GM12874 (cell line): ENCODE measurements at regions not wholly inside any gene's neighbourhood (a gene's known extent, or its start where the extent isn't known, plus 50 kb on each side); places are given as distances from the start of the nearest gene placed in this dataset.

Experiments used
- TF ChIP-seq, protein P1 (sequence below): IDR thresholded peaks from 2 replicates; pipeline ENCODE4 v1.5.1; 2011; ENCODE audit warnings: low read depth, mild to moderate bottlenecking, control low read depth, low read length, moderate library complexity; ENCODE audit not compliant: insufficient read depth

DNA sequence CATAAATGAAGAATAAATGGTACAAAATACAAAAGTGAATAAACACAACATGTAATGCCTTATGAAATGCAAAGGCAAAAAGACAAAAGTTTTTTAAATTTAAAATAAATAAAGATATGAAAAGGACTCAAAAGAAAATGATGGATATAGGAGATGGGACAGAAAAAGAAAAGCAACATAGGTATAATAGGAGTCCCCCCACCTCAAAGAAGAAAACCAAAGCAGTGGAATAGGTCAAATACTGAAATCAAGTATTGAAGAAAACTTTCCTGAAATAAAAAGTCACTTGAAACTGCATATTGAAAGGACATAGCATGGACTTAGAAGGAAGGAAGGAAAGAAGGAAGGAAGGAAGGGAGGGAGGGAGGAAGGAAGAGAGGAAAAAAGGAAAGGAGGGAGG, 110.0 kb upstream of the FAM204A start:
- TF ChIP-seq, protein P1, sequence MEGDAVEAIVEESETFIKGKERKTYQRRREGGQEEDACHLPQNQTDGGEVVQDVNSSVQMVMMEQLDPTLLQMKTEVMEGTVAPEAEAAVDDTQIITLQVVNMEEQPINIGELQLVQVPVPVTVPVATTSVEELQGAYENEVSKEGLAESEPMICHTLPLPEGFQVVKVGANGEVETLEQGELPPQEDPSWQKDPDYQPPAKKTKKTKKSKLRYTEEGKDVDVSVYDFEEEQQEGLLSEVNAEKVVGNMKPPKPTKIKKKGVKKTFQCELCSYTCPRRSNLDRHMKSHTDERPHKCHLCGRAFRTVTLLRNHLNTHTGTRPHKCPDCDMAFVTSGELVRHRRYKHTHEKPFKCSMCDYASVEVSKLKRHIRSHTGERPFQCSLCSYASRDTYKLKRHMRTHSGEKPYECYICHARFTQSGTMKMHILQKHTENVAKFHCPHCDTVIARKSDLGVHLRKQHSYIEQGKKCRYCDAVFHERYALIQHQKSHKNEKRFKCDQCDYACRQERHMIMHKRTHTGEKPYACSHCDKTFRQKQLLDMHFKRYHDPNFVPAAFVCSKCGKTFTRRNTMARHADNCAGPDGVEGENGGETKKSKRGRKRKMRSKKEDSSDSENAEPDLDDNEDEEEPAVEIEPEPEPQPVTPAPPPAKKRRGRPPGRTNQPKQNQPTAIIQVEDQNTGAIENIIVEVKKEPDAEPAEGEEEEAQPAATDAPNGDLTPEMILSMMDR: no peak

DNA sequence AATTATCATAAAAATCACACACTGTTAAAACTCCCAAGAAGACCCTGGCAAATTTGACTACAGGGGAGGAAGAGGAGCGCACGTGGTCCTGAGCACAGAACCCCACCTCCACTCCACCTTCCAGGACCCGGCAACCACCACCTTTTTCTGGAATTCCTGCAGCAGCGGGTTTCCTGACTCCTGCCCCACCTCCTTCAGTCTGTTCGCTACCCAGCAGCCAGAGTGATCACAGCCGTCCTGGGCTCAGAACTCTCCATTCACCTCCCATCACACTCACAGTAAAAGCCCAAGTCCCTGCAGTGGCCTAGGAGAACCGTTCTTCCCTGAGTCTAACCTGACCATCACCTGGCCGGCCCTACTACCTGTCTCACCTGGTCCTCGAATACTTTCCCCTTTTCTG, 107.4 kb upstream of the FAM204A start:
- TF ChIP-seq, protein P1: no peak

DNA sequence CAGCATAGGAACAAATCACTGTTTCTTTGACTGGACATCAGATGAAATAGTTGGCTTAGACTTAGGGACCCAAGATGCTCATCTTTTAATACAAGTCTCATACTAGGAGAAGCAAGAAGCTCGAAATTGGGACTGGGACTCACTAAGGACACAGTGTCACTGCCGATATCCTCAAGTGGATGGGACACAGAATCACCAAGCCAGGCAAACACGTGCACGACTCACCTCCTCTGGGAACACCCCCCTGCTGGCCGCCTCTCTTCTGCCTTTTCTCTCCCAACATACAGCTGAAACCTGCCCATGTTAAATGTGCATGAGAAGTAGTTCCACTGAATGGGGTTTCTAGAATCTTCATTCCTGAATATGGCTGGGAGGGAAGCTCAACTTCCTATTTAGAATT, 106.6 kb upstream of the FAM204A start:
- TF ChIP-seq, protein P1: no peak

DNA sequence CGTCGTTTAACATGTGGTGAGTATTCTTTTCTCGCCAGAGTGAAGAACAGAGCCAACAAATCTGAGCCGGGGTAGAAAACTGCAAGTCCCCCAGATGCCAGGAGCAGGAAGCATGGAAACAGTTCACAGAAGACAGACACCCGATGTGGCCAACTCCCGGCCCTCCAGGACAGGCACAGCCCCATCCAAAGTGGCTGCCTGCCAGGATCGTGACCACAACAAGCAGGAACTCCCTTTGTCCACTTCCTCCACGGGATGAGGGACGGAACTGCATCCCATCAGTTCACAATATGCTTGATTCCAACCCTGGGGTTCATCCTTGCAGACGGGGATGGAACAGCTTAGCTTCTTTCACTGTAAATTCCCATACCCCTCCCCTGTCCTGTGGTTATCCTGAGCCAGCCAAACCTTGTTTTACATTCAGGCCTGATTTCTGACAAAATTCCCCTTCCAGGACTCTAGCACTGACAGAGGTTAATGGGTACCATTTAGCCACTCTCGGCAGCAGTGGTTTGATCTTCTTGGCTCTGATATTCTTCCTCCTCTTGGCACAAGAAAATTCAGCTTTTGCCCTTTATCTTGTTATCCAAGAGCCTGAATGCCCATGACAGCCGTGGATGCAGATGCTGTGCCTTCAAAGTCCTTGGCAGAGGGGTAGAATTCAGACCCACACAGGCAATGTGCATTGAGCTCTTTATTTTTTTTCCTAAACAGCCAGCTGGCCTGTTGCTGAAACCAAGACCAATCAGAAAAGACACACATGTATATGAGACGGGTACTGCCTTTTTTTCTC, 105.5 kb upstream of the FAM204A start:
- TF ChIP-seq, protein P1: no peak

DNA sequence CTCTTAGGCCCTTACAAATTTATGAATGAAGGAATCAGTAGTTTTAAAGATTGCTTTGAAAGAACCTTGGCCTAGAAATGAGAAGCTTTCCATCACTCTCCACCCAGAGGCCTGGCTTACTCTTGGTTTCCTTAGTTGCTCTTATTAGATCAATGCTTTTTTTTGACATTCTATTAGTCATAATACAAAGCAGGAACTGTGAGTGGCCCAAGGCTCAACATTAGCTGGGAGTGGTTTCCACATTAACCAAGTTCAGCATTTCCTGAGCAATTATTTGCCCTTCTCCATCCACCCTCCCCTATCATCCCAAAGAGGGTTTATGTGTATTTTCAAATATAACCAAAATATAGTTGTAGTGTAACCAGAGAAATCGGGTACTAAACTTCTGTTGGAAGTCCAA, 103.4 kb upstream of the FAM204A start:
- TF ChIP-seq, protein P1: no peak

DNA sequence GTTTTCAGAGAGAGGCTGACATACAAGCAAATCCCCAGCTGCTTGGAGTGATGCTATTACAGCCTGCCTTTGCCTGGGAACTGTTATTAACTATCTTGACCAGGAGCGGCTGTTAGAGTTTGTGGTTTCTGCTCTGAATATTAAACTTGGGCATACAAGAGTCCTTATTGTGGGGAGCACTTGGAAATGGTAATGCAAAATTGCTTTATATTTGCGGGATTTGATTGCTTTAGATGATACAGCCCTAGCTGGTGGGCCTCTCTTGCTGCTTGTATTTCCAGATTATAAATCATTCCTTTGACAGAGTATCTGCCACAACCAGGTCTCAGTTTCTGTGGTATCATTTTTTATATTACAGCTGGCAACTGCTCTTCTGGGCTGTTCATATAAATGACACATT, 101.9 kb upstream of the FAM204A start:
- TF ChIP-seq, protein P1: no peak

DNA sequence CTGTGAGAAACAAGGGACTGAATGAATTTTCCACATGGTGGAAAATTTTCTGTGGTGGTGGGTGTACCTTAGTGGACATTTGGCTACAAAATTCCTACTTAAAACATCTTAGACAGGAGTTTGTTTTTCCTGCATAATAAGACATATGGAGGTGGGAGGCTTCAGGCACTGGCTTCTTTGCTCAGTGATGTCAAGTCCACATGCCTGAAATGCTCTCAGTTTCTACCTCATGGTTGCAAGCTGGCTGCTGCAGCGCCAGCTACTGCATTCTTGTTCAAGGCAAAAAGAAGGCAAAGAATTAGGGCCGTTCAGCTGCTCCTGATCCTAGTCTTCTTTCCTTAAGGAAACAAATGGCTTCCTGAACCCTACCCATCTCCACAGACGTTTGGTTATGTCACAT, 99.9 kb upstream of the FAM204A start:
- TF ChIP-seq, protein P1: no peak

DNA sequence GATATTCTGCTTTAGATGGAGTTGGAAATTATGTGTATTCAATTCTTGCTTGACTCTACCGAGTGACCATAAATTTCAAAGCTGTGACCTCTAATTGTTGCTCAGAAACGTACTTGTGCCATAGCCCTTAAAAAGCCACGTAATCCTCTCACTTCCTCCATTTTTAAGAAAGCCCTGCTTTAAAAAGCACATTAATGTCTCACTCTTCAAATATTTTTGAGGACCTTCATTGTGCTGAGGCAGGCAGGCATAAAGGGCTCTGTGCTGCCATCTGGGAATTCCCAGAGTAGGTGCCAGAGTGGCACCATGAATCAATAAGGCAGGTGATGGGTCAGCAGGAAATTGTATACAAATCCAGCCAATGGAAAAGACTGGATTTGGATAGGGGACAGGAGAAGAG, 97.7 kb upstream of the FAM204A start:
- TF ChIP-seq, protein P1: no peak
